HEK293 (cell line): ENCODE measurements at regions not wholly inside any gene's neighbourhood (a gene's known extent, or its start where the extent isn't known, plus 50 kb on each side); places are given as distances from the start of the nearest gene placed in this dataset.

ENCODE experiments used
- CTCF ChIA-PET: fragments of 350-600 bp; formaldehyde crosslinking; extraction: SDS; loops from one replicate; lab custom pipeline; 2021; ENCODE audit warnings: antibody characterized with exemption; lab: Yijun Ruan, JAX
- POLR2A ChIA-PET: fragments of 300-600 bp; formaldehyde crosslinking; extraction: SDS; loops from one replicate; lab custom pipeline; 2020; ENCODE audit warnings: antibody characterized with exemption, inconsistent platforms; lab: Yijun Ruan, JAX
- H3K27ac ChIP-seq: fragments of 200-500 bp; sonication (Bioruptor generic); 2 replicates; pipeline ENCODE4 v1.5.1; 2014; ENCODE audit warnings: low read depth, low read length, control low read depth, inconsistent platforms; ENCODE audit errors: extremely low read depth
- H3K36me3 ChIP-seq, 2 experiments: fragments of 200-500 bp in 1 of 2; sonication (Bioruptor generic) in 1 of 2; 1 replicate in 1 of 2; 2 replicates in 1 of 2; pipeline ENCODE4 v1.5.1; 2014 to 2017; ENCODE audit warnings: inconsistent platforms in 2 of 2, low read length in 2 of 2; ENCODE audit not compliant: control insufficient read depth in 2 of 2, insufficient read depth in 1 of 2
- H3K4me1 ChIP-seq: fragments of 200-500 bp; sonication (Bioruptor generic); 2 replicates; pipeline ENCODE4 v1.5.1; 2014; ENCODE audit warnings: mild to moderate bottlenecking, low read length, inconsistent platforms; ENCODE audit not compliant: control insufficient read depth, insufficient read depth
- H3K4me3 ChIP-seq: 2 replicates; pipeline ENCODE4 v1.5.1; 2011; ENCODE audit warnings: low read depth, mild to moderate bottlenecking, control low read depth, low read length, moderate library complexity
- H3K9me3 ChIP-seq: fragments of 200-500 bp; sonication (Bioruptor generic); 2 replicates; pipeline ENCODE4 v1.5.1; 2014; ENCODE audit warnings: low read depth, low read length, inconsistent platforms; ENCODE audit not compliant: control insufficient read depth, insufficient read depth
- AEBP2 ChIP-seq: fragments of 450-650 bp; formaldehyde crosslinking; IDR thresholded peaks from 2 replicates; pipeline ENCODE4 v1.5.1; 2016; ENCODE audit warnings: missing biosample characterization, missing genetic modification characterization, borderline replicate concordance
- SCRT2 ChIP-seq: fragments of 450-650 bp; formaldehyde crosslinking; IDR thresholded peaks from 2 replicates; pipeline ENCODE4 v1.5.1; 2016; ENCODE audit warnings: missing biosample characterization, missing genetic modification characterization
- ZBTB26 ChIP-seq: fragments of 450-650 bp; formaldehyde crosslinking; optimal IDR thresholded peaks from 2 replicates; pipeline ENCODE3; 2016; ENCODE audit warnings: missing biosample characterization, mild to moderate bottlenecking, missing genetic modification characterization
- ZBTB6 ChIP-seq: fragments of 450-650 bp; formaldehyde crosslinking; IDR thresholded peaks from 2 replicates; pipeline ENCODE4 v1.5.1; 2017; ENCODE audit warnings: missing biosample characterization, missing genetic modification characterization
- ZNF10 ChIP-seq: fragments of 450-650 bp; formaldehyde crosslinking; IDR thresholded peaks from 2 replicates; pipeline ENCODE4 v1.5.1; 2017; ENCODE audit warnings: missing biosample characterization, missing genetic modification characterization
- ZNF114 ChIP-seq: fragments of 450-650 bp; formaldehyde crosslinking; IDR thresholded peaks from 2 replicates; pipeline ENCODE4 v1.5.0; 2017; ENCODE audit warnings: missing biosample characterization, missing genetic modification characterization
- ZNF121 ChIP-seq: fragments of 450-650 bp; formaldehyde crosslinking; IDR thresholded peaks from 2 replicates; pipeline ENCODE4 v1.5.1; 2016; ENCODE audit warnings: missing biosample characterization, missing genetic modification characterization
- ZNF19 ChIP-seq: fragments of 450-650 bp; formaldehyde crosslinking; IDR thresholded peaks from 2 replicates; pipeline ENCODE4; 2016; ENCODE audit warnings: missing biosample characterization, missing genetic modification characterization, low read depth
- ZNF221 ChIP-seq: fragments of 450-650 bp; formaldehyde crosslinking; IDR thresholded peaks from 2 replicates; pipeline ENCODE4 v1.5.1; 2017; ENCODE audit warnings: missing biosample characterization, missing genetic modification characterization, borderline replicate concordance
- ZNF398 ChIP-seq: fragments of 450-650 bp; formaldehyde crosslinking; IDR thresholded peaks from 2 replicates; pipeline ENCODE4 v1.5.1; 2017; ENCODE audit warnings: missing biosample characterization, missing genetic modification characterization
- ZNF488 ChIP-seq: fragments of 450-650 bp; formaldehyde crosslinking; IDR thresholded peaks from 2 replicates; pipeline ENCODE4 v1.5.1; 2016; ENCODE audit warnings: missing biosample characterization, missing genetic modification characterization
- ZNF571 ChIP-seq: fragments of 450-650 bp; formaldehyde crosslinking; IDR thresholded peaks from 2 replicates; pipeline ENCODE4 v1.5.0; 2017; ENCODE audit warnings: missing biosample characterization, missing genetic modification characterization
- ZNF654 ChIP-seq: fragments of 450-650 bp; formaldehyde crosslinking; IDR thresholded peaks from 2 replicates; pipeline ENCODE4 v1.5.1; 2016; ENCODE audit warnings: low read depth, missing biosample characterization, missing genetic modification characterization

GRCh38 chr21:27565364-27565763 lies 598.5 kb upstream of the ADAMTS5 start:
- CTCF ChIA-PET = interaction anchor here (0.5 to 3.3 kb wide), 43 partner anchors 9 to 1183 kb away, joined by 3 to 32 read pairs (median 4); no protein-coding TSS in a partner anchor
- H3K36me3 ChIP-seq = no peaks in the 10 kb centered on the region
- POLR2A ChIA-PET = no interaction called here
- TF ChIP-seq ZNF398 (tag by site-specific recombination) (no peak), ZNF221 (tag by site-specific recombination) (no peak), ZBTB26 (tag by site-specific recombination) (no peak), ZNF10 (tag by site-specific recombination) (no peak), ZNF488 (tag by site-specific recombination) (no peak)
- H3K4me3 ChIP-seq = no peak overlapping the region
- H3K9me3 ChIP-seq = no peaks in the 10 kb centered on the region
- no peaks in the 10 kb centered on the region for H3K4me1 ChIP-seq
- no peak overlapping the region for H3K27ac ChIP-seq

- H3K4me3 ChIP-seq = no peak overlapping the region
- H3K36me3 ChIP-seq = no peaks in the 10 kb centered on the region
- H3K27ac ChIP-seq = no peak overlapping the region
- CTCF ChIA-PET = interaction anchor here (0.5 to 3.3 kb wide), 47 partner anchors 8 to 1196 kb away, joined by 3 to 32 read pairs (median 3); no protein-coding TSS in a partner anchor
- H3K4me1 ChIP-seq = no peaks in the 10 kb centered on the region
- POLR2A ChIA-PET = no interaction called here
- TF ChIP-seq ZNF654 (tag by site-specific recombination) (peak; percentile 41), ZNF571 (no peak), ZNF19 (tag by site-specific recombination) (no peak), AEBP2 (tag by site-specific recombination) (no peak), ZNF121 (no peak), ZBTB6 (no peak)
- no peaks in the 10 kb centered on the region for H3K9me3 ChIP-seq
Measured at GRCh38 chr21:27564684-27565301, 597.9 kb upstream of the ADAMTS5 start.

GRCh38 chr21:27562303-27562702 lies 595.4 kb upstream of the ADAMTS5 start:
- POLR2A ChIA-PET = no interaction called here
- H3K36me3 ChIP-seq = no peaks in the 10 kb centered on the region
- H3K4me3 ChIP-seq = no peak overlapping the region
- H3K4me1 ChIP-seq = no peaks in the 10 kb centered on the region
- TF ChIP-seq SCRT2 (tag by site-specific recombination) (peak; percentile 55; the same call in 1 of the 2 replicates), ZNF114 (tag by site-specific recombination) (no peak)
- TF ChIP-seq, all 188 proteins: peak for 1
- Histone ChIP-seq H3K9me3 (no peaks in the 10 kb centered on the region), H3K27ac (no peak overlapping the region)
- CTCF ChIA-PET = no interaction called here
